AG08395 (cell line): ENCODE measurements at regions not wholly inside any gene's neighbourhood (a gene's known extent, or its start where the extent isn't known, plus 50 kb on each side); places are given as distances from the start of the nearest gene placed in this dataset.
"Not testable (repeated sequence)": the region's sequence is repeated elsewhere in the genome, so short reads cannot be mapped to it uniquely, and the experiment has no call there.

ENCODE experiments used
- DNase-seq: peaks from one replicate; pipeline ENCODE4 v3.0.0; 2012; ENCODE audit warnings: mixed read lengths, low spot score

DNA sequence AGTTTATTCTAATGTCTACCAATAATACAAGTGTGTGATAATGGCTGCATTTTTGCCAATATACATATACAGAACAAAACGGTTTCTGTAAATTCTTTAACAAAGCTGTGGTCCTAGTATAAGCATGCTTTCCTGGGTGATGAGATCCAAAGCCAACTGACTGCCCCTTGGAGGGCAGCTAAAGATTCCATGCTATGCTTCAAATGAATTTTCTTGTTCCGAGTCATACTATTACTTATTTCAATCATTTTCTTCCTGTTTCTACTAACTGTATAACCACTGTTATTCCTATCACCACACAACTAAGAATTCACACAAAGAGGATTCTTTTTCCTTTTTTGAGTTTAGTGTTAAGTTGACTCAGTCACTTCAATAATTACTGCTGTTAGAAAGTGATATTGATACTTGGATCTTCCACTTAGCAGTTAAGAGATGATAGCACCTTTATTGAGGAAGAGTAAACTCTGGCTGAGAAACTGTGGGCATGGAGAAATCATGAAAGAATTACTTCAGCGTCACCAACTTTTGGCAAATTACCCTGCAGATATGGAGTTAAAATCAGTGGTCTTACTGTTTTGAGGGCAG, 197.5 kb downstream of the ARL4A start:
- no peak for DNase-seq

DNA sequence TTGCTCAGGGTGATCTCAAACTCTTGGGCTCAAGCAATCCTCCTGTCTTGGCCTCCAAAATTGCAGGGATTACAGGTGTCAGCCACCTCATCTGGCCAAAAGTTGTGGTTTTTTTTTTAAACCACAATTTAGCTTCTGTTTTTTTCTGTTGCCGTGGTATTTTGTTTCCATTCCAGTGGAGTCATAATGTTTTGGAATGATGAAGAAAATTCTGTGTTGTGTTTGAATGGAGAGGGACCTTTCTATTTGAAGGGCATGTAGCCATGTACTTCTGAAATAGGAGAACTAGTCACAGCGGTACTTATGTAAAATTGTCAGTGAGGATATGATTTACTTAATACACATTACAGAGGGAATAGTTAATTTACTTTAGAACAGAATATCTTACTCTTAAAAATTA, 201.3 kb downstream of the ARL4A start:
- DNase-seq = peak; percentile 41

DNA sequence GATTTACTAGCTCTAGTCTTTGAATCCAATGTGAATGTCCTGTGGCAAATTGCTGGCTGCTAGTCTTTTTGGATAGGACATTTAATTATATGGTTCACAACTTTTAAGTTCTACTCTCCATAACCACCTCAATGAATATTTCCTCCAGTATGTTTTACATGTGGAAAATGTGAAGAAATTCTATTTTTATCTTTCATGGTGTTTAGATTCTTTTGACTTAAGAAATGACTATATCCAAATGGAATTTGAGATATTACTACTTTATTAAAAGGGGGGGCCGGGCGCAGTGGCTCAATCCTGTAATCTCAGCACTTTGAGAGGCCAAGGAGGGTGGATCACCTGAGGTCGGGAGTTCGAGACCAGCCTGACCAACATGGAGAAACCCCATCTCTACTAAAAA, 202.0 kb downstream of the ARL4A start:
- no peak for DNase-seq

DNA sequence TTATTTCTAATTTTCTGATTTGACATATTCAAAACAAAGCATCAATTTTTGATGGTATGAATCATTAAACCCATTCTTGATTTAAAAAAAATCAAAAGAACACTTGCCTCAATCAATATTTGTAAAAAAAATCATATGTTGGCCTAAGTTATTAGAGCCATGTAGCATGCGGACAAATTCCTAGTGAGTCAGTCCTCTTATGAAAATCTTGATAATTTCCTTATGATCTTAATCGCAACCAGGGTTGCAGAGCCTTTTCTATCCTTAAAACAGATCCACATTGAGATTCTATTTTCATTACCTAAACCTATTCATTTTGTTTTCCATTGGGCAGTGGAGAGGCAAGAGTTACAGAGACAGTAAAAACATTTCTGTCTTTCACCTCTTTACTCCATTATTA, 203.2 kb downstream of the ARL4A start:
- no peak for DNase-seq

DNA sequence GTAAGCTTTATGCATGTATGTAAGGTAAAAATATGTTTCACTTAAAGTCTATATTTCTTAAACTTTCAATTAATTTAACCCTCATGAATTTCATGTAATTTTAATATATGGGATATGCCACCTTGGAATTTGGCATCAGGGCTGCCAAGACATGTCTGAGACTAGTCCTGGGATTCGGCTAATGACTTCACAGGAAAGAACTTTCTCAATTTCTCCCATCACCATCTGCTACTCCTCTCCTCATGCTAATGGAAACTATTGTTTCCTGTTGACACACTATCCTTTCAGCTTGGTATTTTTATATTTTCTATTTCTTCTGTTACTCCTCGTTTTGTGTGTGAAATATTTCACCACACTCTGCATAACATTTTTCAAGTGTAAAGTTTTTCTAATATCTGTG, 205.9 kb downstream of the ARL4A start:
- peak; percentile 37 for DNase-seq

DNA sequence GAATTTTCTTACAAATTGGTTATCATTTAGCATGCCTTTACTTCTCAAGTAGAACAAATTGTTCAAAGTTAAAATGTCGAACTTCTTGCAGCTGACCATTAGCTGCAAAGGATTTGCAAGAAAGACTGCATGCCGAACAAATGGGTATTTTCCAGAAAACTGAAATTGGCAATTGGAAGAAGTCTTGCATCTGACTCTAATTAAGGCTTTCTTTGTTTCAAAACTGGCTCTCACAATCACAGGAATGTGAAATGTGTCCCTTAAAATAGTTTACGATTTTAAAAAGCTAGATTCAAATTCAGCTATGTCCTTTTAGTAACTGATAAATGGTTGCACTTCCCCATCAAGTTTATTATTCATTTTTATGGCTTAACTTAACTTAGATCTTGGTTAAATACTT, 207.9 kb downstream of the ARL4A start:
- peak; percentile 29 for DNase-seq

DNA sequence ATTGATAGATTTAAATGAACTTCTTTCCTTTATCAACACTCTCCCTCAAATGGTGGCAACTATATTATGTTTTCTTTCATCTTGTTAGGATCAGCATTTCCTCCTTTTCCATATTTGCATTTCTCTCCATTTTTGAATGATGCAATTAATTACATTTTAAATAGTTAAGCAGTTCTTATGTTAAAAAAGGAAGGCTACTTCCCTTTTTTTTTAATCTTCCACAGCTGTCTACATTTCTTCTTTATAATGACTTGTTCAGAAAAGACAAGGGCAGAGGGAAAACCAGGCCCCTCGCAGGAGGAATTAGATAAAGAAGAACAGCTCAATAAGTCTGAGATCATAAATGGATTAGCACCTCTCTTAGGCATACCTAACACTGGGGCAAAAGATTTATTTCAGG, 208.9 kb downstream of the ARL4A start:
- DNase-seq = no peak

DNA sequence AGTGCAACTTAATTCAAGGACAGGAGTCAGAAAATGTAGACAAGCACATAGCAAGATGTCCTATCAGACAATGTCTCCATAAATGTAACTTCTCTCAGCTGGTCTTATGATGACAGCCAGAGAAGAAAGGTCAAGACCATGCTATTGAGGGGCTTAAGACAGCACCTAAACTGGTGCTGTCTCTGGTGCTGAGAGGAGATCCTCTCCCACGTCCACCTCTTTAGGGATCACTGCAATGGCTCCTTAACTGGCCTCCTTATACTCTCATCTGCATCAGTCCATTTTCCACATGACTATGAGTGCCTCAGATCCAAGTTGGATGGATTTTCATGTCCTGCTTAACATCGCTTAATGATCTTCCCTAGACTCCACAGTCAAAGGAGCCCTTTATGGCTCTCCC, 210.6 kb downstream of the ARL4A start:
- DNase-seq = no peak

DNA sequence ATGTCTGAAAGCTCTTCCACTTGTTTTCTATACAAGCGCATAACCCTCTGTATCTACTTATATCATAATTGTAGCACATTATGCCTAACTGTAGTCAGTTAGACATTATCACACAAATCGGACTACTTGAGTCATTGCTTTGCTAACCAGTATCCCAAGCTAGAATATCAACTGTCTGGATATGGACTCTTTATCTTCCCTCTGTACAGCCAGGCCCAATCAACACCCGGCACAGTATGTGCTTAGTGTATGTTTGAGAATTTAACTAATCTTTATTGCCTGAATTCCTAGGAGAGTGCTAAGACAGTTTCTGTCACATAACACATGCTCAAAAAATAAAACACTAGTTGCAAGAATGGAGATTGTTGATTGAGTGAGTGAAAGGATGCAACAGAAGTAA, 211.2 kb downstream of the ARL4A start:
- DNase-seq = no peak

DNA sequence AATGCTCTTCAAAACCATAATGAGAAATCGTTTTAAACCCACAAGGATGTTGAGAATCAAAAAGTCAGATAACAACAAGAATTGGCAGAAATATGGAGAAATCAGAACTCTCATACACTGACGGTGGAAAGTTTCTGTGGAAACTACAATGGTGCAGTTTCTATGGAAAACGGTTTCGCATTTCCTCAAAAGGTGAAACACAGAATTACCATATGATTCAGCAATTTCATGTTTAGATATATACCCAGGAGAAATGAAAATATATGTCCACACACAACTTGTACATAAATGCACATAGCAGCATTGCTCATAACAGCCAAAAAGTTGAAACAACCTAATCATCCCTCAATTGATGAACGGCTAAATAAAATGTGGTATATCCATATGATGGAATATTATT, 218.2 kb downstream of the ARL4A start:
- no peak for DNase-seq

DNA sequence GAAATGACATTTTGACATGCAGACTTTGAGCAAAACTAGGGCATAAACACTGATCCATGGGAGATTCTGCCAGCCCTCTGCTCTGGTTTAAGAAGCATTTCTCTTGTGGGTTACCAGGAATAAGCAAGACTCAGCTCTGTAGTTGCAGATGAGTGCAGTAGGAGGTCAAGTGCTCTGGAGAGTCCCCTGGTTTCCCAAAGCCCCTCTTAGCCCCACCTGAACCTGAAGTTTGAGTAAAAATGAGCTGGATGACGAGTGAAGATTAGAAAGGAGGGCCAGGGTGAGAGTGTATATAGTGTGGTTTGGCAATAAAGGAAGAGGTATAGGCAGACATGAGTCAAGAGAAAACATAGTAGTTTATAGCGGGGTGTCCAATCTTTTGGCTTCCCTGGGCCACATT, 220.3 kb downstream of the ARL4A start:
- DNase-seq = no peak

DNA sequence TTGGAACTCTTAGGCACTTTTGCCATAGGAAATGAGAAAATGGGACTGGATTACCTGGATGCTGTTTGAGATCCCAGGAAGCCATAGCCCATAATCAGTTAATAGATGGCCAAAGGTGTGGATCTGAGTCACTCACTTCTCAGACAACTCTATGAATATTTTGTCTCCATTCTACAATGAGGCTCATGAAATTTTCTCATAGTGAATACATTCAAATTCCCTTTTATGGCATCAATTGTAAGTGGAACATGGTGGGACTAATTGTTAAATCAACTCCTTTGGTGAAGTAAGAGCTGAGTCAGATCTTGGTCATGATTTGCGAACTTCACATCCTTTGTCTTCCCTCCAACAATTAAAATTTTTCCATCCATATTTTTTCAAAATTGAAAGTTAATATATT, 222.1 kb downstream of the ARL4A start:
- DNase-seq = no peak

DNA sequence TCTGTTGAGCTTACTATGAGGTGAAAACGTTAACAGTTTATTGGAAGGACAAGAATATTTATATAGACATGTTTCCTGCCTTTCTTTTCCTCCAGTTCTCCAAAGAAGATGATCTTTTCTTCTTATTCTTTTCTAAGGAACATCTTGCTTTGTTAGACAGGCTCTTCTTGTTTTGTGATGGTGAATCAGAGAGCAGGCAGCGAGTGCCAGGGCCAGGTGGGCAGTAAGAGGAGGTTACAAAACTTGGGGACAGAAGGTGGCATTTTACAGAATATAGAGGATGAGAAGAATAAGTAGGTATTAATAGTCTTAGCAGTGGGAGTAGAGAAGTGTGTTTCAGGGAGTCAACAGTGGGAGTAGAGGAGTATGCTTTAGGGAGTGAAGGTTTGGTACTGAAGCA, 223.6 kb downstream of the ARL4A start:
- no peak for DNase-seq

DNA sequence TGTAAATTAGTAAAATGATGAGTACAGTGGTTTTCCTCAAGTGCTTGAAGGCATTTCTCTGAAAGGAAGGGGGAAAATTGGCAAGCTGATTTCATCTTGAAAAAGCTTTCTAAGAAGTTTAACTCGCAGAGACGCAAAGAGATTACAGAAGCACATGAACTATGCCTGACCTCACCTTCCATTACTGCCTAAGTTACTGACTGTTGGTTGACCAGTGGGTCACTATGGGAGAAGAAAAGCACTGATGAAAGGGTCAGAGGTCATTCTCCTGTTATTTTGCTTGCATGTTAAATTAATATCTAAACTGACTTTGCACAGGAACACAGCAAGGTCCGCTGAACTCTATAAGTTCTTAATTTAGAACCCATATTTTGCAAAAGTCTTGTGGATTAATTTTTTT, 225.6 kb downstream of the ARL4A start:
- no peak for DNase-seq

DNA sequence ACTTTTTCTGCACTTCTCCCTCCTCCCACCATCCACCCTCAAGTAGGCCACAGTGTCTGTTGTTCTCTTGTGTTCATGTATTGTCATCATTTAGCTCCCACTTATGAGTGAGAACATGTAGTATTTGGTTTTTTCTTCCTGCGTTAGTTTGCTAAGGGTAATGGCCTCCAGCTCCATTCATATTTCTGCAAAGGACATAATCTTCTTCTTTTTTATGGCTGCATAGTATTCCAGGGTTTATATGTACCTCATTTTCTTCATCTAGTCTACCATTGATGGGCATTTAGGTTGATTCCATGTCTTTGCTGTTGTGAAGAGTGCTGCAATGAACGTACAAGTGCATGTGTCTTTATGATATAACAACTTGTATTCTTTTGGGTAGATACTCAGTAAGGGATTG, 230.4 kb downstream of the ARL4A start:
- no peak for DNase-seq

DNA sequence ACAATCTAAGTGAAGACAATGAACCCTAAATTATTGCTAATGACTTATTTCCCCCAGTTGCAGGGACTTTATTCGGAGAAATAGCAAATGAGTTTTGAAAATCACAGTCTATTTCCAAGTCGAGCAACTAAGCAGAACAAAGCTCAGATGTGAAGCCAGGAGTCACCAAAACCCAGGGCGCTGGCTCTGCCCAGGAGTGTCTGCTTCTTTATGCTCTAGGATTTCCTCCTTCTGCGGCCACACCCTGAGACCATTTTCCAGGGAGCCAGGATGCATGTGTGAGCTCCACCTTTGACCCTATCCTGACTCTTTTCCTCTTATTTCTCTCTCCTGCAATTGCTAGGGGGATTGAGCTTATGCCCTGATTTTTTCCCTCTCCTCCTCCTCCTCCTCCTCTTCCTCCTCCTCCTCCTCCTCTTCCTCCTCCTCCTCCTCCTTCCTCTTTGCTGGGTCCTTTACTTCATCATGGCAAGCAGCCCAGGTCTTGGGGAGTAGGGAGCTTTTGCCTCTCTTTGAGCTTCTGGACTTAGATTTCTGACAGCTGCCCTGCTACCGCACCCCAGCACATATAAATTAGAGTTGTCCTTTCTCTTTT, 234.4 kb downstream of the ARL4A start:
- DNase-seq = no peak

DNA sequence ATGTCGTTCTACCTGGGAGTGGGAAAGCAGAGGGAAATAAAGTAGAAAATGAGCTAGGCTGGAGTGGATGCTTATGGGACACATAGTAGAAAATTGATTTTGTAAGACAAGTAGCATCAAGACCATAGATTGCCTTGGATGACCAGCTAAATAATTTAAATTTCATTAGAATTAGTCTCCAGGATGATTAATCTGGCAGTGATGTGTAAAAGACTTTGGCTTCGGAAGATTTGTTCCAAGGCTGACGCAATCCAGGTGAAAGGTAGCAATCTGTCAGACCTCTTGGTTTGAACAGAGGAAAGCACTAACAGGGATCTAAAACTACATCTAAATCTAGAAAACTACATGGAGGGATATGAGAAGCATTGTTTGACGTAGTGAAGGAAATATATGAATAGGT, 236.5 kb downstream of the ARL4A start:
- DNase-seq = no peak

DNA sequence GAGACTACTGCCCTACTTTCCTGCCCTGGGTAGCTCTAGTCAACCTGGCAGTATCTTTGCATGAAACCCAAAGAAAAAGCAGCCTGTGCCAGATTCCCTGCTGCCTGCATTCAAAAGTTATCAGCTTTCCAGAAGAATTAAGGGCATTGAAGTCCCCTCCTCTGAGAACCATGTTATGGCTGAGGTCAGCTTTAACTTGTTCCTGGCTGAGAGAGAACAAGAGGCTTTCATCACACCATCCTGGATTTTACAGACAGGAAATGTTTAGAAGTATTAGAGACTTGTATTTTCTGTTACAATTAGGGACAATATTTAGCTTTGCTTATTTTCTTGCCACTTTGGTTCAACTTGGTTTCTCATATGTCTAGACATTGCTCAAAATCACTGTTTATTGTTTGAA, 238.8 kb downstream of the ARL4A start:
- no peak for DNase-seq

DNA sequence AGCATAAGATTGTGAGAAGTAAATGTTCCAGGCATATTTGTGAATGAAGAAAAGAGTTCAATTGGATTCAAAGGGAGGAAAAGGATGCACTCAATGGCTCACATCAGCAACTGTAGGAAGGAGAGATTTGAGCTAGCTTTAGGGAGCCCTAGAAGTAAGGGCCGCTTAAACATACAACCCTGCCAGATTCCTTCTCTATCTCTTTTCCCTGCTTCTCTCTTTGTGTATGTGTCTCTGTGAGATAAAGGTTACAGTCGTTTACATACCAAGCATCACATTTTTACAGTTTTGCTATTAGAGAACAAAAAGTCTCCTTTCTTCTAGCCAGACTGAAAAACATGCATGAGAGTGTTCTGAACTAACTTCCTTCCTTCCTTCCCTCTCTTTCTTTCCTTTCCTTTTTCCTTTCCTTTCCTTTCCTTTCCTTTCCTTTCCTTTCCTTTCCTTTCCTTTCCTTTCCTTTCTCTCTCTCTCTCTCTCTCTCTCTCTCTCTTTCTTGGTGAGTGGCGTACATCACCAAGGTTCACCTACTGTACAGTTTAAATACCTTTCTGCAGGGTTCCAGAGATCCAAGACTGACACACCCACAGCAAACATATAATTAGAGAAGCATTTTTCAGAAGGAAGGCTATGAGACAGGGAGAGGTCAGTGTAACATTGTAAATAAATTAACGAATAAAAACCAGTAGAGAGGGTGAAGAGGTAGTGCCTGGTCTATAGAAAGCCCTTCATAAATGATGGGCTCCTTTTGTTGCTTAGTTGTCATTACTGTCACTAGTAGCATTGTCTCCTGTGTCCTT, 240.4 kb downstream of the ARL4A start:
- no peak for DNase-seq

DNA sequence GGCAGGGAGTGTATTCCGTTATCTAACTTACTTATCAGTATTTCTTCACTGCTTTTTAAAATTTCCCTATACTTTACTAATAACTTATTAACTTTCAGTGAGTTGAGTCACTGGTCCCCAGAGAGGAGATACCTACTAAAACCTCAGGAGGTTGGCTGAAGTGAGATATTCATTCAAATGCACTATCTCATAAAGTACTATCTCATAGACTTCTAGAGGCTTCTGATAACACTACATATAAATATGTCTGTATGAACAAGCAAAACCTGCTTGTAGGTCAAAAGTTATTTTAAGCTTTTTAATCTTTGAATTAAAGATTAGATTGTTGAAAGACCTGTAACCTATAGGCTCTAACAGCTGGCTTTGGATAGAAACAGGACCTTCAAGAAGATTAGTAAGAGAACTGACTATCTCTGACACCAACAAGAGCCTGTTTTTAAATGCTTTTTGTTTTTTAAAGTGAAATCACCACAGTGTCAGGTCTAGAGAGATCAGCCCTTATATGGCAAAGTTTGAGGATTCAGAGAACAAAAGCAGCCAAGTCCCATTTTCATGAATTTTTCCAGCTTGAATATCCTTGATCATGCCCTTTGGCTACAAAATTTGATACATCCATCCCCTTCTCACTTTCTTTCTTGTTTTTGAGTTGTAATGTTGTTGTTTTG, 242.2 kb downstream of the ARL4A start:
- DNase-seq = no peak

DNA sequence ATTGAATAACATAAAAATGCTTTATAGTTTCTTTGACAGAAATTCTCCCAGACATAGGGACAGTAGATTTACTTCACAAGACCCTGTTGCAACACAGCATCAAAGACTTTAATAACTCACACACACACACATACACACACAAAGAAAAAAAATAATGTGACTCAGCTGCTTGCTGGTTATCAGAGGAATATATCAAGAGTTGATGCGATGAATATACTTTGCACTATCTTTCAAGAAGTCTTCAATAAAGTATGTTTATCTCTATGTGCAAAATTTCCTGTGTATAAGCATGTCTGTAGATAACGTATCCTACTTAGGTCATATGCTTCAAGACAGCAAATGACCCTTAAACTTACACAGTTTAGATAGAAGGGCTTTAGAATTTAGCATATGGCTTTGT, 243.1 kb downstream of the ARL4A start:
- no peak for DNase-seq

DNA sequence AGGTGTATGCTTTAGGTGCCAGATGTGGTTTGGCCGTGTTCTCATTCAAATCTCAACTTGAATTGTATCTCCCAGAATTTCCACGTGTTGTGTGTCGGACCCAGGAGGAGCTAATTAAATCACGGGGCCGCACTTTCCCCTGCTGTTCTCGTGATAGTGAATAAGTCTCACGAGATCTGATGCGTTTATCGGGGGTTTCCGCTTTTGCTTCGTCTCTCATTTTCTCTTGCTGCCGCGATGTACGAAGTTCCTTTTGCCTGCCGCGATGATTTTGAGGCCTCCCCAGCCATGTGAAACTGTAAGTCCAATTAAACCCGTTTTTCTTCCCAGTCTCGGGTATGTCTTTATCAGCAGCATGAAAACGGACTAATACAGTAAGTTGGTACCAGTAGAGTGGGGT, 244.0 kb downstream of the ARL4A start:
- not testable (repeated sequence) for DNase-seq

DNA sequence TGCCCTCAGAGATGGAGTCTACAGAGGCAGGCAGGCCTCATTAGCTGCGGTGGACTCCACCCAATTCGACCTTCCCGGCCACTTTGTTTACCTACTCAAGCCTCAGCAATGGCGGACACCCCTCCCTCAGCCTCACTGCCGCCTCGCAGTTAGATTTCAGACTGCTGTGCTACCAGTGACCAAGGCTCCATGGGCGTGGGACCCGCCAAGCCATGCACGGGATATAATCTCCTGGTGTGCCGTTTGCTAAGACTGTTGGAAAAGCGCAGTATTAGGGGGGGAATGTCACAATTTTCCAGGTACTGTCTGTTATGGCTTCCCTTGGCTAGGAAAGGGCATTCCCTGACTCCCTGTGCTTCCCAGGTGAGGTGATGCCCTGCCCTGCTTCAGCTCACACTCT, 252.3 kb downstream of the ARL4A start:
- DNase-seq = no peak
